ENCODE measurements at regions not wholly inside any gene's neighbourhood (a gene's known extent, or its start where the extent isn't known, plus 50 kb on each side); places are given as distances from the start of the nearest gene placed in this dataset.

GRCh38 chr3:20648294-20648693 is 462.3 kb upstream of the SGO1 start:
- no peak overlapping the region for H3K9ac ChIP-seq (ENCODE audit: low read length)
- H3K27ac ChIP-seq (ENCODE audit: low read length) = no peak overlapping the region
- no peaks in the 10 kb centered on the region for H3K36me3 ChIP-seq (ENCODE audit: insufficient read depth, low read length)
- H3K79me2 ChIP-seq (replicated peaks; ENCODE audit: insufficient read depth, low read length) = no peaks in the 10 kb centered on the region
- TF ChIP-seq RAD21 (conservative IDR thresholded peaks at IDR 0.05) (no peak), TAF1 (IDR thresholded peaks at IDR 0.05; ENCODE audit: low read depth) (no peak)
- no peaks in the 10 kb centered on the region for H3K9me3 ChIP-seq (ENCODE audit: low read length)
- H3F3A ChIP-seq (ENCODE audit: insufficient read depth, low read length, poor library complexity, severe bottlenecking) = no peaks in the 10 kb centered on the region
- no peaks in the 10 kb centered on the region for H4K20me1 ChIP-seq (ENCODE audit: insufficient read depth)
- no peaks in the 10 kb centered on the region for H3K9me2 ChIP-seq (ENCODE audit: insufficient read depth, low read length)
- no peak overlapping the region for H2AFZ ChIP-seq (ENCODE audit: low read depth, low read length)
- no peak overlapping the region for H3K4me3 ChIP-seq (ENCODE audit: low read length)
- H3K4me2 ChIP-seq (ENCODE audit: low read length) = no peak overlapping the region
- no peaks in the 10 kb centered on the region for H3K27me3 ChIP-seq (ENCODE audit: insufficient read depth, low read depth, low read length)

GRCh38 chr3:20646425-20646824 is 460.4 kb upstream of the SGO1 start:
- Histone ChIP-seq H3F3A (ENCODE audit: insufficient read depth, low read length, poor library complexity, severe bottlenecking) (no peaks in the 10 kb centered on the region), H3K4me3 (ENCODE audit: low read length) (no peak overlapping the region), H3K79me2 (replicated peaks; ENCODE audit: insufficient read depth, low read length) (no peaks in the 10 kb centered on the region), H3K9me2 (ENCODE audit: insufficient read depth, low read length) (no peaks in the 10 kb centered on the region), H3K9ac (ENCODE audit: low read length) (no peak overlapping the region), H3K27ac (ENCODE audit: low read length) (no peak overlapping the region), H3K27me3 (ENCODE audit: insufficient read depth, low read depth, low read length) (no peaks in the 10 kb centered on the region), H3K4me2 (ENCODE audit: low read length) (no peak overlapping the region), H3K36me3 (ENCODE audit: insufficient read depth, low read length) (no peaks in the 10 kb centered on the region), H4K20me1 (ENCODE audit: insufficient read depth) (no peaks in the 10 kb centered on the region), H2AFZ (ENCODE audit: low read depth, low read length) (no peak overlapping the region), H3K9me3 (ENCODE audit: low read length) (no peaks in the 10 kb centered on the region)
- TF ChIP-seq, protein P1, sequence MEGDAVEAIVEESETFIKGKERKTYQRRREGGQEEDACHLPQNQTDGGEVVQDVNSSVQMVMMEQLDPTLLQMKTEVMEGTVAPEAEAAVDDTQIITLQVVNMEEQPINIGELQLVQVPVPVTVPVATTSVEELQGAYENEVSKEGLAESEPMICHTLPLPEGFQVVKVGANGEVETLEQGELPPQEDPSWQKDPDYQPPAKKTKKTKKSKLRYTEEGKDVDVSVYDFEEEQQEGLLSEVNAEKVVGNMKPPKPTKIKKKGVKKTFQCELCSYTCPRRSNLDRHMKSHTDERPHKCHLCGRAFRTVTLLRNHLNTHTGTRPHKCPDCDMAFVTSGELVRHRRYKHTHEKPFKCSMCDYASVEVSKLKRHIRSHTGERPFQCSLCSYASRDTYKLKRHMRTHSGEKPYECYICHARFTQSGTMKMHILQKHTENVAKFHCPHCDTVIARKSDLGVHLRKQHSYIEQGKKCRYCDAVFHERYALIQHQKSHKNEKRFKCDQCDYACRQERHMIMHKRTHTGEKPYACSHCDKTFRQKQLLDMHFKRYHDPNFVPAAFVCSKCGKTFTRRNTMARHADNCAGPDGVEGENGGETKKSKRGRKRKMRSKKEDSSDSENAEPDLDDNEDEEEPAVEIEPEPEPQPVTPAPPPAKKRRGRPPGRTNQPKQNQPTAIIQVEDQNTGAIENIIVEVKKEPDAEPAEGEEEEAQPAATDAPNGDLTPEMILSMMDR (IDR thresholded peaks at IDR 0.05; ENCODE audit: poor library complexity, severe bottlenecking) = no peak
- TF ChIP-seq EZH2 (IDR thresholded peaks at IDR 0.05; ENCODE audit: borderline replicate concordance, insufficient read depth, low read length, poor library complexity, severe bottlenecking) (no peak), REST (IDR thresholded peaks at IDR 0.05; ENCODE audit: borderline replicate concordance) (no peak), MXI1 (conservative IDR thresholded peaks at IDR 0.05; ENCODE audit: poor library complexity, severe bottlenecking) (no peak), EP300 (conservative IDR thresholded peaks at IDR 0.05; ENCODE audit: poor library complexity, severe bottlenecking) (no peak)

DNA sequence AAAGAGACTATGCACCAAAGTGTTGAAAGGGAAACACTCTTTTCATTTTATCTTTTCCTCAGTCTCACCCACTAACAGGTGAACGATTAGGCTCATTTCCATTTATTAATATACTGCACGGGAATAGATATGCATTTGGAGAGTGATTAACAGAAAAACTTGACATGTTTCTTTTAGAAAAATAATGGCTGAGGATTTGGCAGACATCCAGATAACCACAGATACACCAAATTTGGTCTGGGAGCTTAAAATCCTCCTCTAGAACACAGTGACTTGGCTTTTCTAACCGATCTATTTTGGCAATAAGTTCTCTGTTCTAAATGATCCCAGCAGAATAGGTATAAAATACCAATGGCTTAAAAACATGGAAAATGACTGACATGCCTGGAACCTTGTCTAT is 459.3 kb upstream of the SGO1 start:
- no peaks in the 10 kb centered on the region for H3K9me3 ChIP-seq (ENCODE audit: low read length)
- H3F3A ChIP-seq (ENCODE audit: insufficient read depth, low read length, poor library complexity, severe bottlenecking) = no peaks in the 10 kb centered on the region
- H3K9ac ChIP-seq (ENCODE audit: low read length) = no peak overlapping the region
- H4K20me1 ChIP-seq (ENCODE audit: insufficient read depth) = no peaks in the 10 kb centered on the region
- no peaks in the 10 kb centered on the region for H3K9me2 ChIP-seq (ENCODE audit: insufficient read depth, low read length)
- H3K79me2 ChIP-seq (replicated peaks; ENCODE audit: insufficient read depth, low read length) = no peaks in the 10 kb centered on the region
- no peaks in the 10 kb centered on the region for H3K36me3 ChIP-seq (ENCODE audit: insufficient read depth, low read length)
- H3K27me3 ChIP-seq (ENCODE audit: insufficient read depth, low read depth, low read length) = no peaks in the 10 kb centered on the region
- H3K4me2 ChIP-seq (ENCODE audit: low read length) = no peak overlapping the region
- H3K4me3 ChIP-seq (ENCODE audit: low read length) = no peak overlapping the region
- H2AFZ ChIP-seq (ENCODE audit: low read depth, low read length) = no peak overlapping the region
- peak overlapping the region; percentile 14 for H3K27ac ChIP-seq (ENCODE audit: low read length)
- TF ChIP-seq TAF1 (IDR thresholded peaks at IDR 0.05; ENCODE audit: low read depth) = no peak
- TF ChIP-seq EZH2 (IDR thresholded peaks at IDR 0.05; ENCODE audit: borderline replicate concordance, insufficient read depth, low read length, poor library complexity, severe bottlenecking) = no peak
- no peak for TF ChIP-seq REST (IDR thresholded peaks at IDR 0.05; ENCODE audit: borderline replicate concordance)
- no peak for TF ChIP-seq EP300 (conservative IDR thresholded peaks at IDR 0.05; ENCODE audit: poor library complexity, severe bottlenecking)
- TF ChIP-seq SMC3 (conservative IDR thresholded peaks at IDR 0.05; ENCODE audit: poor library complexity) = no peak

Data from neural cell (in vitro differentiated cells).